WTC11 (cell line): ENCODE measurements at regions not wholly inside any gene's neighbourhood (a gene's known extent, or its start where the extent isn't known, plus 50 kb on each side); places are given as distances from the start of the nearest gene placed in this dataset.

Experiments
- ELF4 ChIP-seq: sonication (generic); formaldehyde crosslinking; IDR thresholded peaks from 2 replicates; pipeline ENCODE4 v1.8.1; 2022; ENCODE audit warnings: low read depth, mild to moderate bottlenecking, moderate library complexity, missing genetic modification reagents
- JAZF1 ChIP-seq: fragments of 250-450 bp; sonication (Bioruptor Pico); IDR thresholded peaks from 2 replicates; pipeline ENCODE4 v1.9.0; 2021; ENCODE audit warnings: moderate library complexity, mild to moderate bottlenecking, inconsistent platforms
- NR2C2 ChIP-seq: sonication (generic); formaldehyde crosslinking; IDR thresholded peaks from 2 replicates; pipeline ENCODE4 v1.8.0; 2022; ENCODE audit warnings: mild to moderate bottlenecking, missing genetic modification reagents
- NR3C1 ChIP-seq: sonication (generic); formaldehyde crosslinking; conservative IDR thresholded peaks from 2 replicates; pipeline ENCODE4 v1.8.1; 2023; ENCODE audit warnings: low read depth, mild to moderate bottlenecking, missing genetic modification reagents
- RELA ChIP-seq: sonication (generic); formaldehyde crosslinking; IDR thresholded peaks from 2 replicates; pipeline ENCODE4 v1.8.1; 2022; ENCODE audit warnings: missing genetic modification reagents, mild to moderate bottlenecking, borderline replicate concordance
- TF ChIP-seq, protein P1 (sequence below): sonication (generic); formaldehyde crosslinking; IDR thresholded peaks from 2 replicates; pipeline ENCODE4 v1.8.1; 2022; ENCODE audit warnings: low read depth, missing genetic modification reagents, borderline replicate concordance
- TF ChIP-seq, protein P2 (sequence below): sonication (generic); formaldehyde crosslinking; IDR thresholded peaks from 2 replicates; pipeline ENCODE4 v1.8.1; 2023; ENCODE audit warnings: mild to moderate bottlenecking, missing genetic modification reagents, moderate library complexity
- TF ChIP-seq, protein P3 (sequence below): fragments of 200-600 bp; IDR thresholded peaks from 2 replicates; pipeline ENCODE4 v1.8.0; 2022; ENCODE audit warnings: antibody characterized with exemption
- TF ChIP-seq, protein P4 (sequence below): sonication (generic); formaldehyde crosslinking; IDR thresholded peaks from 2 replicates; pipeline ENCODE4 v1.8.1; 2023; ENCODE audit warnings: mild to moderate bottlenecking, moderate library complexity, missing genetic modification reagents
- TF ChIP-seq, protein P5 (sequence below): sonication (generic); formaldehyde crosslinking; IDR thresholded peaks from 2 replicates; pipeline ENCODE4 v1.8.0; 2022; ENCODE audit warnings: mild to moderate bottlenecking, missing genetic modification reagents
- TF ChIP-seq, protein P6 (sequence below): fragments of 250-450 bp; sonication (Bioruptor Pico); IDR thresholded peaks from 2 replicates; pipeline ENCODE4 v1.9.0; 2021; ENCODE audit warnings: moderate library complexity, mild to moderate bottlenecking, inconsistent platforms, borderline replicate concordance
- TF ChIP-seq, protein P7 (sequence below): sonication (generic); formaldehyde crosslinking; conservative IDR thresholded peaks from 2 replicates; pipeline ENCODE4 v1.8.1; 2023; ENCODE audit warnings: mild to moderate bottlenecking, low read depth, missing genetic modification reagents, moderate library complexity

DNA sequence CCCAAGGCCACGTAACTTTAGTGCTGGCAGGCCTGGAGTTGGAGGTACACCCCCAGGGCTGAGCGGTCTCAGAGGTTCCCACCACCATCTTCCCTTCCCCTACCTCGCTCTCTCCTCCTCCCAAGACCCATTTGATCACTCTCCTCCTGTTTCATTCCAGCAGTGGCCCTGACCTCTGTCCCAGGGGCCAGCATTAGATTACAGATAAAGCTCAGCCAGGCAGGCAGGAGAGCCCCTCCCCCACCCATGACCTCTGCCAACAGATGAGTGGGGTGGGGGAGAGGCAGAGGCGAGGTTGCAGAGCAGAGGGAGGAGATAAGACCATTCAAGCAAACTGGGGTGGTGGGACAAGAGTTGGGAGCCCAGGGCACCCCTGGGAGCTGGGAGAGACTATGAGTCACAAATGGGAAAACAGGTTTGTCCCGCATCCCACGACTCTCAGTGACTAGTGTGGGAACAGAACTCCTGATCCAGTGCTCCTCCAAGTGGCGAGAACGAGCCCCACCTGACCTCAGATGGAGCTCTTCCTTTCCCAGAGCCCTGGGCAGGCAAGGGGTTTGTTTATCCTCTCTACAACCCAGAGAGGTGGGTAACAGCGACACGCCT is 367.9 kb downstream of the MN1 start:
- TF ChIP-seq, protein P1, sequence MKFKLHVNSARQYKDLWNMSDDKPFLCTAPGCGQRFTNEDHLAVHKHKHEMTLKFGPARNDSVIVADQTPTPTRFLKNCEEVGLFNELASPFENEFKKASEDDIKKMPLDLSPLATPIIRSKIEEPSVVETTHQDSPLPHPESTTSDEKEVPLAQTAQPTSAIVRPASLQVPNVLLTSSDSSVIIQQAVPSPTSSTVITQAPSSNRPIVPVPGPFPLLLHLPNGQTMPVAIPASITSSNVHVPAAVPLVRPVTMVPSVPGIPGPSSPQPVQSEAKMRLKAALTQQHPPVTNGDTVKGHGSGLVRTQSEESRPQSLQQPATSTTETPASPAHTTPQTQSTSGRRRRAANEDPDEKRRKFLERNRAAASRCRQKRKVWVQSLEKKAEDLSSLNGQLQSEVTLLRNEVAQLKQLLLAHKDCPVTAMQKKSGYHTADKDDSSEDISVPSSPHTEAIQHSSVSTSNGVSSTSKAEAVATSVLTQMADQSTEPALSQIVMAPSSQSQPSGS = no peak
- no peak for TF ChIP-seq NR3C1 (CRISPR knock-in tag)
- TF ChIP-seq, protein P2, sequence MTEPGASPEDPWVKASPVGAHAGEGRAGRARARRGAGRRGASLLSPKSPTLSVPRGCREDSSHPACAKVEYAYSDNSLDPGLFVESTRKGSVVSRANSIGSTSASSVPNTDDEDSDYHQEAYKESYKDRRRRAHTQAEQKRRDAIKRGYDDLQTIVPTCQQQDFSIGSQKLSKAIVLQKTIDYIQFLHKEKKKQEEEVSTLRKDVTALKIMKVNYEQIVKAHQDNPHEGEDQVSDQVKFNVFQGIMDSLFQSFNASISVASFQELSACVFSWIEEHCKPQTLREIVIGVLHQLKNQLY (CRISPR knock-in tag) = no peak
- TF ChIP-seq, protein P3, sequence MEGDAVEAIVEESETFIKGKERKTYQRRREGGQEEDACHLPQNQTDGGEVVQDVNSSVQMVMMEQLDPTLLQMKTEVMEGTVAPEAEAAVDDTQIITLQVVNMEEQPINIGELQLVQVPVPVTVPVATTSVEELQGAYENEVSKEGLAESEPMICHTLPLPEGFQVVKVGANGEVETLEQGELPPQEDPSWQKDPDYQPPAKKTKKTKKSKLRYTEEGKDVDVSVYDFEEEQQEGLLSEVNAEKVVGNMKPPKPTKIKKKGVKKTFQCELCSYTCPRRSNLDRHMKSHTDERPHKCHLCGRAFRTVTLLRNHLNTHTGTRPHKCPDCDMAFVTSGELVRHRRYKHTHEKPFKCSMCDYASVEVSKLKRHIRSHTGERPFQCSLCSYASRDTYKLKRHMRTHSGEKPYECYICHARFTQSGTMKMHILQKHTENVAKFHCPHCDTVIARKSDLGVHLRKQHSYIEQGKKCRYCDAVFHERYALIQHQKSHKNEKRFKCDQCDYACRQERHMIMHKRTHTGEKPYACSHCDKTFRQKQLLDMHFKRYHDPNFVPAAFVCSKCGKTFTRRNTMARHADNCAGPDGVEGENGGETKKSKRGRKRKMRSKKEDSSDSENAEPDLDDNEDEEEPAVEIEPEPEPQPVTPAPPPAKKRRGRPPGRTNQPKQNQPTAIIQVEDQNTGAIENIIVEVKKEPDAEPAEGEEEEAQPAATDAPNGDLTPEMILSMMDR = no peak
- no peak for TF ChIP-seq JAZF1
- no peak for TF ChIP-seq ELF4 (CRISPR knock-in tag)
- TF ChIP-seq, protein P4, sequence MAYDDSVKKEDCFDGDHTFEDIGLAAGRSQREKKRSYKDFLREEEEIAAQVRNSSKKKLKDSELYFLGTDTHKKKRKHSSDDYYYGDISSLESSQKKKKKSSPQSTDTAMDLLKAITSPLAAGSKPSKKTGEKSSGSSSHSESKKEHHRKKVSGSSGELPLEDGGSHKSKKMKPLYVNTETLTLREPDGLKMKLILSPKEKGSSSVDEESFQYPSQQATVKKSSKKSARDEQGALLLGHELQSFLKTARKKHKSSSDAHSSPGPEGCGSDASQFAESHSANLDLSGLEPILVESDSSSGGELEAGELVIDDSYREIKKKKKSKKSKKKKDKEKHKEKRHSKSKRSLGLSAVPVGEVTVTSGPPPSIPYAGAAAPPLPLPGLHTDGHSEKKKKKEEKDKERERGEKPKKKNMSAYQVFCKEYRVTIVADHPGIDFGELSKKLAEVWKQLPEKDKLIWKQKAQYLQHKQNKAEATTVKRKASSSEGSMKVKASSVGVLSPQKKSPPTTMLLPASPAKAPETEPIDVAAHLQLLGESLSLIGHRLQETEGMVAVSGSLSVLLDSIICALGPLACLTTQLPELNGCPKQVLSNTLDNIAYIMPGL (CRISPR knock-in tag) = no peak
- TF ChIP-seq NR2C2 (CRISPR knock-in tag) = no peak
- no peak for TF ChIP-seq RELA (CRISPR knock-in tag)
- TF ChIP-seq, protein P5, sequence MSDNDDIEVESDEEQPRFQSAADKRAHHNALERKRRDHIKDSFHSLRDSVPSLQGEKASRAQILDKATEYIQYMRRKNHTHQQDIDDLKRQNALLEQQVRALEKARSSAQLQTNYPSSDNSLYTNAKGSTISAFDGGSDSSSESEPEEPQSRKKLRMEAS (CRISPR knock-in tag) = no peak
- TF ChIP-seq, protein P6, sequence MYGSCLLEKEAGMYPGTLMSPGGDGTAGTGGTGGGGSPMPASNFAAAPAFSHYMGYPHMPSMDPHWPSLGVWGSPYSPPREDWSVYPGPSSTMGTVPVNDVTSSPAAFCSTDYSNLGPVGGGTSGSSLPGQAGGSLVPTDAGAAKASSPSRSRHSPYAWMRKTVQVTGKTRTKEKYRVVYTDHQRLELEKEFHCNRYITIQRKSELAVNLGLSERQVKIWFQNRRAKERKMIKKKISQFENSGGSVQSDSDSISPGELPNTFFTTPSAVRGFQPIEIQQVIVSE (CRISPR knock-in tag) = no peak
- TF ChIP-seq, protein P7, sequence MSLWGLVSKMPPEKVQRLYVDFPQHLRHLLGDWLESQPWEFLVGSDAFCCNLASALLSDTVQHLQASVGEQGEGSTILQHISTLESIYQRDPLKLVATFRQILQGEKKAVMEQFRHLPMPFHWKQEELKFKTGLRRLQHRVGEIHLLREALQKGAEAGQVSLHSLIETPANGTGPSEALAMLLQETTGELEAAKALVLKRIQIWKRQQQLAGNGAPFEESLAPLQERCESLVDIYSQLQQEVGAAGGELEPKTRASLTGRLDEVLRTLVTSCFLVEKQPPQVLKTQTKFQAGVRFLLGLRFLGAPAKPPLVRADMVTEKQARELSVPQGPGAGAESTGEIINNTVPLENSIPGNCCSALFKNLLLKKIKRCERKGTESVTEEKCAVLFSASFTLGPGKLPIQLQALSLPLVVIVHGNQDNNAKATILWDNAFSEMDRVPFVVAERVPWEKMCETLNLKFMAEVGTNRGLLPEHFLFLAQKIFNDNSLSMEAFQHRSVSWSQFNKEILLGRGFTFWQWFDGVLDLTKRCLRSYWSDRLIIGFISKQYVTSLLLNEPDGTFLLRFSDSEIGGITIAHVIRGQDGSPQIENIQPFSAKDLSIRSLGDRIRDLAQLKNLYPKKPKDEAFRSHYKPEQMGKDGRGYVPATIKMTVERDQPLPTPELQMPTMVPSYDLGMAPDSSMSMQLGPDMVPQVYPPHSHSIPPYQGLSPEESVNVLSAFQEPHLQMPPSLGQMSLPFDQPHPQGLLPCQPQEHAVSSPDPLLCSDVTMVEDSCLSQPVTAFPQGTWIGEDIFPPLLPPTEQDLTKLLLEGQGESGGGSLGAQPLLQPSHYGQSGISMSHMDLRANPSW = no peak
